Germinal center (tissue), 1 donor: ENCODE measurements at regions not wholly inside any gene's neighbourhood (a gene's known extent, or its start where the extent isn't known, plus 50 kb on each side); places are given as distances from the start of the nearest gene placed in this dataset.

Experiments
- DNase-seq: peaks from one replicate; pipeline ENCODE4 v3.0.0; 2012; ENCODE audit warnings: mixed read lengths, low spot score

GRCh38 chr6:74091136-74091793, 395.3 kb downstream of the CD109 start:
- DNase-seq = peak; percentile 8

- DNase-seq = no peak
Observed at GRCh38 chr6:74087899-74088298, 391.9 kb downstream of the CD109 start.

- no peak for DNase-seq
Observed at GRCh38 chr6:74075896-74076295, 379.9 kb downstream of the CD109 start.

GRCh38 chr6:74075323-74075722, 379.3 kb downstream of the CD109 start:
- DNase-seq = no peak

GRCh38 chr6:74074645-74075044, 378.6 kb downstream of the CD109 start:
- no peak for DNase-seq

- no peak for DNase-seq
Observed at GRCh38 chr6:74073999-74074398, 378.0 kb downstream of the CD109 start.

GRCh38 chr6:74073429-74073828, 377.4 kb downstream of the CD109 start:
- no peak for DNase-seq

- no peak for DNase-seq
Observed at GRCh38 chr6:74071214-74071613, 375.2 kb downstream of the CD109 start.

GRCh38 chr6:74070711-74071110, 374.7 kb downstream of the CD109 start:
- DNase-seq = no peak

GRCh38 chr6:74070091-74070490, 374.1 kb downstream of the CD109 start:
- no peak for DNase-seq

- DNase-seq = no peak
Observed at GRCh38 chr6:74069089-74069581, 373.1 kb downstream of the CD109 start.

- DNase-seq = no peak
Observed at GRCh38 chr6:74066168-74066871, 370.3 kb downstream of the CD109 start.

- no peak for DNase-seq
Observed at GRCh38 chr6:74065705-74066104, 369.7 kb downstream of the CD109 start.

GRCh38 chr6:74063391-74063790, 367.4 kb downstream of the CD109 start:
- no peak for DNase-seq

- DNase-seq = no peak
Observed at GRCh38 chr6:74061201-74061600, 365.2 kb downstream of the CD109 start.

GRCh38 chr6:74060354-74060753, 364.4 kb downstream of the CD109 start:
- DNase-seq = no peak

GRCh38 chr6:74058606-74059005, 362.6 kb downstream of the CD109 start:
- DNase-seq = no peak

- no peak for DNase-seq
Observed at GRCh38 chr6:74057326-74057725, 361.3 kb downstream of the CD109 start.

GRCh38 chr6:74054190-74054589, 358.2 kb downstream of the CD109 start:
- DNase-seq = no peak

GRCh38 chr6:74050921-74051320, 354.9 kb downstream of the CD109 start:
- no peak for DNase-seq

GRCh38 chr6:74048387-74048786, 352.4 kb downstream of the CD109 start:
- DNase-seq = no peak

- no peak for DNase-seq
Observed at GRCh38 chr6:74044417-74045096, 348.6 kb downstream of the CD109 start.

GRCh38 chr6:74041420-74041819, 345.4 kb downstream of the CD109 start:
- no peak for DNase-seq
